22Rv1 (cell line): ENCODE measurements at regions not wholly inside any gene's neighbourhood (a gene's known extent, or its start where the extent isn't known, plus 50 kb on each side); places are given as distances from the start of the nearest gene placed in this dataset.

Source experiments
- CTCF ChIP-seq: fragments of 450-650 bp; IDR thresholded peaks from 2 replicates; pipeline ENCODE4 v1.5.1; 2017; ENCODE audit warnings: mild to moderate bottlenecking
- ZFX ChIP-seq: fragments of 450-650 bp; IDR thresholded peaks from 2 replicates; pipeline ENCODE4 v1.6.1; 2017; ENCODE audit warnings: antibody characterized with exemption, borderline replicate concordance

GRCh38 chr19:33928458-33928950 lies 131.8 kb downstream of the KCTD15 start:
- TF ChIP-seq CTCF = no peak
- TF ChIP-seq ZFX = no peak
